GM23248 (cell line): ENCODE measurements at regions not wholly inside any gene's neighbourhood (a gene's known extent, or its start where the extent isn't known, plus 50 kb on each side); places are given as distances from the start of the nearest gene placed in this dataset.

Source experiments
- EZH2 ChIP-seq: fragments of 200-600 bp; sonication (generic); IDR thresholded peaks from 2 replicates; pipeline ENCODE4 v1.6.1; 2018; ENCODE audit warnings: antibody characterized with exemption, mild to moderate bottlenecking; ENCODE audit not compliant: insufficient read depth, poor library complexity, severe bottlenecking
- EZH2phosphoT487 ChIP-seq: fragments of 200-600 bp; sonication (generic); IDR thresholded peaks from 2 replicates; pipeline ENCODE4 v1.6.1; 2018; ENCODE audit warnings: antibody characterized with exemption, moderate library complexity, mild to moderate bottlenecking, low read depth; ENCODE audit not compliant: insufficient read depth

DNA sequence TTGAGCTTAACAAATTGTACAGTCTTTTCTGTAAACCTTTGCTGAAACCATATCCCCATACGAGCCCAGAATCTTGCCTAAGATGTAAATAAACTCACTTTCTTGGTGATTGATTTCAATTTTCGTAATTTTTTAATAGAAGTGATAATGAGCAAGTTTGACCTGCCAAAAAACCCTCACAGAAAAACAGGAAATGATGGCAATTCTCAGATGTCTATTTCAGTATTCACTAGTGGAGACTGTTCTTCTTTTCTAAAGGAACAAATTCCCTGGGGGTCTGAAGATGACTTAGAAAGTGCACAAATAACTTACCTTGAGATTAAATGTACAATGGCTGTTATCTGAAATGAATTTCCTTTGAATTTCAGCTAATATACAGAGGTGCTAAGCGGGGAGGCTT lies 116.5 kb upstream of the CMC1 start:
- no peak for TF ChIP-seq EZH2phosphoT487
- no peak for TF ChIP-seq EZH2
